Retinal pigment epithelial cell (primary cell): ENCODE measurements at regions not wholly inside any gene's neighbourhood (a gene's known extent, or its start where the extent isn't known, plus 50 kb on each side); places are given as distances from the start of the nearest gene placed in this dataset.

Experiments
- DNase-seq: peaks from one replicate; pipeline ENCODE4 v3.0.0-alpha.2; 2010; ENCODE audit warnings: low read depth
- H3K4me3 ChIP-seq: 2 replicates; pipeline ENCODE4 v1.5.1; 2011; ENCODE audit warnings: mild to moderate bottlenecking, low read length, control low read depth, moderate library complexity
- TF ChIP-seq, protein P1 (sequence below): conservative IDR thresholded peaks from 2 replicates; pipeline ENCODE4 v1.5.1; 2011; ENCODE audit warnings: low read depth, low read length, control low read depth, inconsistent platforms

DNA sequence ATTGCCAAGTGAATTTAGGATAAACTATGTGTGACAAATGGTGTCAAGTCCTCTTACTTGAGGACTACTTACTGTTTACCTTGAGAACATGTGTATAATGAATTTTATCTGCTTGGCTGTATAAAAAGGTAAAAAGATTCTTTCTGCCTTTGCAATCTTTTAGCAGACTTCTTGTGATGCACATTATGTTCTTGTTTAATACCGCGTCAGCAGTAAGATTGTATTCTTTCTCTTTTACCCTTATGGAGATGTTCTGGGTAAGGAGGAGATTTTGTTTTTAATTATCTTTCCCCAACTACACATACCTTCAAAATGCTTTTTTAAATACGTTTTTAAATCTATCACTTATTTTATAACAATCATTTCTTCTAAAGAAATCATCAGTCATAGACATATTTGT lies 1166.4 kb upstream of the CNTN5 start:
- no peak for DNase-seq
- TF ChIP-seq, protein P1, sequence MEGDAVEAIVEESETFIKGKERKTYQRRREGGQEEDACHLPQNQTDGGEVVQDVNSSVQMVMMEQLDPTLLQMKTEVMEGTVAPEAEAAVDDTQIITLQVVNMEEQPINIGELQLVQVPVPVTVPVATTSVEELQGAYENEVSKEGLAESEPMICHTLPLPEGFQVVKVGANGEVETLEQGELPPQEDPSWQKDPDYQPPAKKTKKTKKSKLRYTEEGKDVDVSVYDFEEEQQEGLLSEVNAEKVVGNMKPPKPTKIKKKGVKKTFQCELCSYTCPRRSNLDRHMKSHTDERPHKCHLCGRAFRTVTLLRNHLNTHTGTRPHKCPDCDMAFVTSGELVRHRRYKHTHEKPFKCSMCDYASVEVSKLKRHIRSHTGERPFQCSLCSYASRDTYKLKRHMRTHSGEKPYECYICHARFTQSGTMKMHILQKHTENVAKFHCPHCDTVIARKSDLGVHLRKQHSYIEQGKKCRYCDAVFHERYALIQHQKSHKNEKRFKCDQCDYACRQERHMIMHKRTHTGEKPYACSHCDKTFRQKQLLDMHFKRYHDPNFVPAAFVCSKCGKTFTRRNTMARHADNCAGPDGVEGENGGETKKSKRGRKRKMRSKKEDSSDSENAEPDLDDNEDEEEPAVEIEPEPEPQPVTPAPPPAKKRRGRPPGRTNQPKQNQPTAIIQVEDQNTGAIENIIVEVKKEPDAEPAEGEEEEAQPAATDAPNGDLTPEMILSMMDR, result no peak
- H3K4me3 ChIP-seq, result no peak overlapping the region

DNA sequence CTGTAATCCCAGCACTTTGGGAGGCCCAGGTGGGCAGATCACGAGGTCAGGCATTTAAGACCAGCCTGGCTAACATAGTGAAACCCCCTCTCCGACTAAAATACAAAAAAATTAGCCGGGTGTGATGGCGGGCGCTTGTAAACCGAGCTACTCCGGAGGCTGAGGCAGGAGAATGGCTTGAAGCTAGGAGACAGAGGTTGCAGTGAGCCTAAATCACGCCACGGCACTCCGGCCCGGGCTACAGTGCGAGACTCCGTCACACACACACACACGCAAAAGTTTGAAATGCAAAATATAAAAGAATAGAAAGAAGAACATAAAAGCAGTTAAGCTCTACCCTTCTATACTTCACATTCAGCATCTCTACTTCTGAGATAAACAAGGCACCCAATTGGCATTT lies 1165.9 kb upstream of the CNTN5 start:
- H3K4me3 ChIP-seq, result no peak overlapping the region
- TF ChIP-seq, protein P1, result no peak
- DNase-seq, result no peak

DNA sequence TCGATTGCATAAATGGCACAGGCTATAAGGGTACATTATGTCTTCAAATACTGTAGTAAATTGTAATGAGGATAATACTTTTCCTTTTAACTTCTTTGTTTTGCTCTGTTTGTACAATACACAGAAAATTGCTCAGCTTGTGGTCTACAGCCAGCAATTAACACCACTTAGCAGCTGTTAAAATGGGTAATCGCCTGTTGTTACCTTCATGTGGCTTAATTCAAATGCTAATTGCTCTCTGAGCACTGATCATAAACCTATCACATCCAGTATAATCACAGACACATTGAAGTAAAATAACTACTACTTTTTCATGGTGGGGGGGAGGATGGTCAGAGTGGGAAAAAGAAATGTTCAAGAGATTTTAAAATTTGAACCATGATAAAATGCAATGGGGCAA lies 1164.1 kb upstream of the CNTN5 start:
- DNase-seq, result no peak
- no peak overlapping the region for H3K4me3 ChIP-seq
- TF ChIP-seq, protein P1, result no peak

DNA sequence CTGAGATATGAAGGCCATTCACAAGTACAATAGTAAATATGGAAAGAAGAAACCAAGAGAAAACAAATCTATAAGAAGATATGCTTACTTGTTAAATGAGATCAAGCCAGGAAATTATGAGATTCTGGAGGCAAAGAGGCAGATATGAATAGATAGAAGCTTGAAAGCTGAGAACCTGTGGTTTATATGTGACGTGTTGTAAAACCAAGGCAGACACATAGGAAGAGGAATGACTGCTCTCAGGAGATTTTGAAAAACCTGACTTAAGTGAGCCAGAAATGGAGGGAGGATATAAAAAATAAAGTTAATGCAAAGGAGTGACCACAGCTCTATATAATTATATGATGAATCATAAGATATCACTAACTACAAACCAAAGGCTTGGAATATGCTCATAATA lies 1160.5 kb upstream of the CNTN5 start:
- DNase-seq, result no peak
- TF ChIP-seq, protein P1, result no peak
- no peak overlapping the region for H3K4me3 ChIP-seq

DNA sequence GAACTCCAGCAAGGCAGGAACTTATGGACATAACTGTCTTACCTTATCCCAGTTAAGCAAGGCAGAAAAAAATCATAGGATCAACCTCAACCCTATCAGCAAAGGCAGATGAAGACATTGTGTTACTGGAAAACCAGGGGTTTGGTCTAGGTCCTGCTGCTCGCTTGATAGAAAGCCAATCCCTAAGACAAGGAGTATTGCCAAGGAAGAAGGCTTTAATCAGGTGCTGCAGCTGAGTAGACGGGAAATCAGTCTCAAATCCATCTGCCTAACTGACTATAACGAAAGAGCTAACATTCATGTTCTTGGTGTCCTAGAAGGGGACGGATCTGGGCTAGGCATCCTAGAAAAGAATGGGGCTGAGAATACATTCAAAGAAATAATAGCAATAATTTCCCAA lies 1158.7 kb upstream of the CNTN5 start:
- no peak for DNase-seq
- no peak overlapping the region for H3K4me3 ChIP-seq
- TF ChIP-seq, protein P1, result no peak

DNA sequence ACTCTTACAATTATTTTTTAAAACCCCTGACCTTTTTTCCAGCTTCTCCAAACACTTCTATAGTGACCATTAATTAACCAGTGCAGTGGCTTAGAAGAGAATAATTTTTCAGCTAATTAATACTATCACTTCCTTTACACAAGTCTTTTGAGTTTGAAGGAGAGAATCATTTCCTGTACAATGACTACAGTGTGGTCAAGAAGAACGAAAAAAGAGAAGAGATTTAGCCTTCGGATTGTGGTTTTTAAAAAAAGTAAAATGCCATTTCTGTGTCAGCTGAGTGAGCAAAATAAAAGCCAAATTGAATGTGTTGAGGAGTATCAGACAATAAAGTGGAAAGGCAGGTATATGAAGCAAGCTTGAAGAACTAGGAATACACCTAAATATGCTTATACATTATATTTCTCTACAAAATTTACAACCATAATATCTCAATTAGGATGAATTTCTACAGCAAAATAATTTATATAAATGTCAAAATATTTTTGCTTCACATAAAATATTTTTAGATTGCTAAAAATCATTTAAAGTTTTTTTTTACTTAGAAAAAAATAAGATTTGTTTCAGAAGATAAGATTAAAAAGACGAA lies 1155.2 kb upstream of the CNTN5 start:
- no peak for DNase-seq
- H3K4me3 ChIP-seq, result no peak overlapping the region
- TF ChIP-seq, protein P1, result no peak

DNA sequence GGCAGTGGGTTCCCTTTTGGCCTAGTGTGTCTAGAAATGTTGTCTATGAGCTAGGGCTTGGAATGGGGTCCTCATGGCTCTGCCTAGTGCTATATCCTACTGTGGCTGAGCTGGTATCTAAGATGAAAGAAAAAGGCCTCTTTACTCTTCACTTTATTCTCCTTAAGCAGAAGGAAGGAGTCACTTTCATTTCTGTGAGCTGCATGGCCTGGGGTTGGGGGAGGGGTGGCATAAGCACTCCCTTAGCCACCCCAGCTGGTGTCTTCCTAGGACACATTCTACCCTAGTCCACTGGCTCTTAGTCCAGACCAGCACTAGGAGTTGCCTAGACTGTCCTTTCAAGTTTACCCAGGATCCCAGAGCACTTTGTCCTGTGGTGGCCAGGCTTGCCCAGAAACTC lies 1148.9 kb upstream of the CNTN5 start:
- H3K4me3 ChIP-seq, result no peak overlapping the region
- TF ChIP-seq, protein P1, result no peak
- DNase-seq, result no peak
